ENCODE measurements at regions not wholly inside any gene's neighbourhood (a gene's known extent, or its start where the extent isn't known, plus 50 kb on each side); places are given as distances from the start of the nearest gene placed in this dataset.

DNA sequence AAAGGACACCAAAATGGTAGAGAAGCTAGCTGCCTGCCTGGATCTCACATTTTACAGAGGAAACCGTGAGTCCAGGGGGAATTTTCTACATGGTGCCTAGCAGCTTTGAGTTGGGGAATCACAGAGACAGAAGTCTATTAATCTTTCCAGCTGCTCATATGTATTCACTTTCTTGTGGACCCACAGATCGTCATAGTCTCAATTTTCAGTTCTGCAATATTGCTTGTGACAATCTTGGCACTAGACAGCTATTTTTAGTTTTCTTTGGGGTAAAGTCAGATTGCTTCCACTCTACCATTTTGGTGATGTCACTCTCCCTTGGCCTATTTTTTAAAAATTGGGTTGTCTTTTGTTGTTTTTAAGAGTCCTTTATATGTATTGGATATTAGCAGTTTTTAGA lies 233.4 kb upstream of the STK26 start:
- no peak overlapping the region for H3K4me2 ChIP-seq
- no peak for TF ChIP-seq Cebpa-rat (IDR thresholded peaks at IDR 0.05)
- no peaks in the 10 kb centered on the region for H4K20me1 ChIP-seq
- no peak overlapping the region for H3K27ac ChIP-seq
- H3K27me3 ChIP-seq, result peaks cover 23% of the 10 kb centered on the region
- no peak overlapping the region for H3K4me3 ChIP-seq
- peaks cover 57% of the 10 kb centered on the region for H3K36me3 ChIP-seq
- H3K4me1 ChIP-seq, result peaks cover 5% of the 10 kb centered on the region; the same call in 1 of the 2 replicates
- no peaks in the 10 kb centered on the region for H3K9me3 ChIP-seq
- H3K9ac ChIP-seq, result no peak overlapping the region

- peaks cover 43% of the 10 kb centered on the region for H3K27me3 ChIP-seq
- H3K9ac ChIP-seq, result no peak overlapping the region
- peaks cover 60% of the 10 kb centered on the region for H3K36me3 ChIP-seq
- no peak for TF ChIP-seq Cebpa-rat (IDR thresholded peaks at IDR 0.05)
- peak overlapping the region; percentile 72 for H3K4me2 ChIP-seq
- peaks cover 10% of the 10 kb centered on the region; the same call in 1 of the 2 replicates for H3K4me1 ChIP-seq
- H3K4me3 ChIP-seq, result peak overlapping the region; percentile 66
- H3K9me3 ChIP-seq, result no peaks in the 10 kb centered on the region
- H3K27ac ChIP-seq, result no peak overlapping the region
- peaks cover 12% of the 10 kb centered on the region for H4K20me1 ChIP-seq
Observed at GRCh38 chrX:131791608-131792355, 231.3 kb upstream of the STK26 start.

DNA sequence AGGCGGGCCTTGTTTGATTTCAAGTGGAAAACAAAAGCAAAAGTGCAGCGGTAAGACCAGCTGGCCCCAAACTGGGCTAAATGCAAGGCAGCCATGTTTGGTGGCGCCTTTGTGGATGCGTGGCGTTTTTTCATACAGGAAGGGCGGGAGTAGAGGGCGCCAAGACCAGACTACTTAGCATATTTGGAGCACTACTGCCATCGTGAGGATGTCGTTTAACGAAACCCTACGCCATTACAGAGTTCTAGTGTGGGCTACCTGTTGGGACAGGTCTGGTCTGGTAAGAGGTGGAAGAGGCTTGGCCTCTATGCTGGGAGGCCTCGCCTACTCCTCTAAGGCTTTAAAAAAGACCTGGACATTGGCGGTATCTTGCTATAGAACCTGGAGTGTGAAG lies 230.7 kb upstream of the STK26 start:
- H3K9ac ChIP-seq, result peak overlapping the region; percentile 67
- peaks cover 14% of the 10 kb centered on the region for H4K20me1 ChIP-seq
- H3K27me3 ChIP-seq, result peaks cover 49% of the 10 kb centered on the region
- H3K4me2 ChIP-seq, result peak overlapping the region; percentile 72
- no peak for TF ChIP-seq Cebpa-rat (IDR thresholded peaks at IDR 0.05)
- peaks cover 10% of the 10 kb centered on the region; the same call in 1 of the 2 replicates for H3K4me1 ChIP-seq
- H3K4me3 ChIP-seq, result peak overlapping the region; percentile 66
- H3K36me3 ChIP-seq, result peaks cover 60% of the 10 kb centered on the region
- H3K27ac ChIP-seq, result peak overlapping the region; percentile 62
- H3K9me3 ChIP-seq, result no peaks in the 10 kb centered on the region

DNA sequence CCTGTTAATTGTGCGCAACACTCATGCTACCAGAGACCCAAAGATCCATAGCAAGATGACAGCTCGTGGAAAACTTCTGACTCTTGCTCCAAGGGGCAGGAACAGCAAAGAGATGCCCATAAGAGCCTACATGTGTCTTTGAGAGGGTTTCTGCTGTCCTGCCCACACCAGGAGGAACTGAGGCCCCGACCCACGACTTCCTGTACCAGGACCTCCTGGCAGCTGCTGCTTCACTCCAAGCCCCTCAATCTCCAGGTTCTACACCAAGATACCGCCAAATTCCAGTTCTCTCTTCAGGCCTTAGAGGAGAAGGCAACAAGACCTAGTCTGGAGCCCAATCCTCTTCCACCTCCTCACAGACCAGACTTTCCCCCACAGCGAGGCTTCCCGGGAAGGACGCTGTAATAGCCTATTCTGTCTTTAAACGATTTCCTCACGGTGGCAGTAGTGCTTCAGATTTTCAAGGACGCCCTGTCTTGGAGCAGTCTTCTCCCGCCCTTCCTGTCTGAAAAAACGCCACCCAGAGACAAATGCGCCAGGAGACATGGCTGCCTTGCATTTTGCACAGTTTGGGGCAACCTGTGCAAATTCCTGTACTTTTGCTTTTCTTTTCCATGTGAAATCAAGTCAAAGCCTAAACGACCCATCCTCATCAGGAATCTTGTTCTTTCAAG lies 230.2 kb upstream of the STK26 start:
- H3K27me3 ChIP-seq, result peaks cover 49% of the 10 kb centered on the region
- no peaks in the 10 kb centered on the region for H3K9me3 ChIP-seq
- peak overlapping the region; percentile 71 for H3K4me2 ChIP-seq
- H4K20me1 ChIP-seq, result peaks cover 20% of the 10 kb centered on the region
- H3K4me3 ChIP-seq, result peak overlapping the region; percentile 66
- H3K36me3 ChIP-seq, result peaks cover 56% of the 10 kb centered on the region
- peak overlapping the region; percentile 67 for H3K9ac ChIP-seq
- no peak for TF ChIP-seq Cebpa-rat (IDR thresholded peaks at IDR 0.05)
- H3K4me1 ChIP-seq, result peaks cover 10% of the 10 kb centered on the region; the same call in 1 of the 2 replicates
- peak overlapping the region; percentile 62 for H3K27ac ChIP-seq

- H4K20me1 ChIP-seq, result peaks cover 22% of the 10 kb centered on the region
- H3K9ac ChIP-seq, result no peak overlapping the region
- H3K9me3 ChIP-seq, result no peaks in the 10 kb centered on the region
- H3K4me1 ChIP-seq, result peaks cover 10% of the 10 kb centered on the region; the same call in 1 of the 2 replicates
- H3K36me3 ChIP-seq, result peaks cover 47% of the 10 kb centered on the region
- no peak for TF ChIP-seq Cebpa-rat (IDR thresholded peaks at IDR 0.05)
- H3K4me3 ChIP-seq, result peak overlapping the region; percentile 16; the same call in 1 of the 2 replicates
- peak overlapping the region; percentile 29; the same call in 1 of the 2 replicates for H3K4me2 ChIP-seq
- peaks cover 52% of the 10 kb centered on the region for H3K27me3 ChIP-seq
- H3K27ac ChIP-seq, result no peak overlapping the region
Observed at GRCh38 chrX:131795442-131796229, 227.5 kb upstream of the STK26 start.

DNA sequence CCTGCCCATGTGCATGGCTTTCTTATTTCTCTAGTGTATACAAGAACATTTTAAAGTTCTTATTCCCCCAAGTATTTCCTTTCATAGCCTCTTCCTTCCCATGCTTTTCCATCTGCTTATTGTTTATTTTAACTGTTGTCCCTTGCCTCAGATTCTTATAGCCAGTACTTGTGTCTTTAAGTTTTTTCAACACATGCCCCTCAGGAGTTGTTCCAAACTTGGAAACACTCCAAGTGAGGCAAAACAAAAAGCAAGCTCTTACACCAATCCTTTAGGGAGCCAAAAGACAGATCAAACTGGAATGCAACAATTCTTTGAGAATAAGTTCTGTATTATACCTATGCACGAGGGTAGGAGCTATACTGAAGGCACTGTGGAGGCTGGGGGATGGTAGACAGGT lies 222.0 kb upstream of the STK26 start:
- Histone ChIP-seq H3K27ac (no peak overlapping the region), H3K36me3 (peaks cover 39% of the 10 kb centered on the region), H3K4me2 (peak overlapping the region; percentile 35; the same call in 1 of the 2 replicates), H3K4me1 (peaks cover 11% of the 10 kb centered on the region; the same call in 1 of the 2 replicates), H4K20me1 (peaks cover 13% of the 10 kb centered on the region), H3K9me3 (no peaks in the 10 kb centered on the region), H3K9ac (no peak overlapping the region), H3K4me3 (no peak overlapping the region), H3K27me3 (peaks cover 48% of the 10 kb centered on the region)
- no peak for TF ChIP-seq Cebpa-rat (IDR thresholded peaks at IDR 0.05)

- TF ChIP-seq Cebpa-rat (IDR thresholded peaks at IDR 0.05), result no peak
- H3K27ac ChIP-seq, result no peak overlapping the region
- H3K9ac ChIP-seq, result no peak overlapping the region
- peaks cover 10% of the 10 kb centered on the region; the same call in 1 of the 2 replicates for H4K20me1 ChIP-seq
- H3K36me3 ChIP-seq, result peaks cover 43% of the 10 kb centered on the region
- H3K4me3 ChIP-seq, result no peak overlapping the region
- H3K27me3 ChIP-seq, result peaks cover 43% of the 10 kb centered on the region
- no peaks in the 10 kb centered on the region for H3K9me3 ChIP-seq
- H3K4me2 ChIP-seq, result no peak overlapping the region; the same call in 1 of the 2 replicates
- H3K4me1 ChIP-seq, result peaks cover 11% of the 10 kb centered on the region; the same call in 1 of the 2 replicates
Observed at GRCh38 chrX:131801911-131802310, 221.2 kb upstream of the STK26 start.

DNA sequence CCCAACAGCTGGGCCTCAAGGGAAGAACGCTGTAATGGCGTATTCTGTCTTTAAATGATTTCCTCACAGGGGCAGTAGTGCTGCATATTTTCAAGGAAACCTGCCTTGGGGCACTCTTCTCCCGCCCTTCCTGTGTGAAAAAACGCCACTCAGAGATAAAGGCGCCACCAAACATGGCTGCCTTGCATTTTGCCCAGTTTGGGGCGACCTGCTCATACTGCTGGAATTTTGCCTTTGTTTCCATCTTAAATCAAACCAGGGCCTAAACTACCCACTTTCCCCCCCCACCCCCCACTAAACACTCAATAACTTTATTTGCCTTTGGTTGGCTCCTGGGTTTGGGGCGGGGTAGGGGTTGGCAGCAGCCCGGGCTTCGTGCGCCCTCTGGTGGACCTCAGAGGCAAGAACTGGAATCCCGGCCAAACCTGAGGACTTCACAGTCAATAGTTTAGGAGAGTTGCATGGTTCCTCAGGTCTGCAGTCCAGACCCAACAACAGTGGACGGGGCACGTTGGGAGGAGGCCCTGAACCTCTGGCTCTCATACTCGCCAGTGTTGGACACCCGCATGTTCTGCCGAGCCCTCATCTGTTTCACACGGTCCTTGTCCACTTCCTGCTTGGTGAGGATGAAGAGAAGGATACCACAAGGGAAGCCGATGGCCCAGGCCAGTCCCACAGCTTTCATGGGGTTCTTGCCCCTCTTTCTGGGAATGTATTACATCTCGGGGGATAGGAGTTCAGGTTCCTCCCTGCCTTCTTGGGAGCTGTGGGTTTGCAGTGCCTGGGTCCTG lies 220.1 kb upstream of the STK26 start:
- H3K9ac ChIP-seq, result no peak overlapping the region
- H3K4me3 ChIP-seq, result peak overlapping the region; percentile 63
- H4K20me1 ChIP-seq, result peaks cover under 1% of the 10 kb centered on the region; the same call in 1 of the 2 replicates
- no peaks in the 10 kb centered on the region for H3K9me3 ChIP-seq
- H3K27ac ChIP-seq, result peak overlapping the region; percentile 22; the same call in 1 of the 2 replicates
- H3K4me1 ChIP-seq, result peaks cover 11% of the 10 kb centered on the region; the same call in 1 of the 2 replicates
- peaks cover 32% of the 10 kb centered on the region for H3K27me3 ChIP-seq
- TF ChIP-seq Cebpa-rat (IDR thresholded peaks at IDR 0.05), result no peak
- H3K4me2 ChIP-seq, result peak overlapping the region; percentile 75
- H3K36me3 ChIP-seq, result peaks cover 49% of the 10 kb centered on the region
